ENCODE measurements at regions not wholly inside any gene's neighbourhood (a gene's known extent, or its start where the extent isn't known, plus 50 kb on each side); places are given as distances from the start of the nearest gene placed in this dataset.
"Not testable (repeated sequence)": the region's sequence is repeated elsewhere in the genome, so short reads cannot be mapped to it uniquely, and the experiment has no call there.

- not testable (repeated sequence) for DNase-seq (ENCODE audit: low read depth)
These were observed 59.0 kb upstream of the NUTM2F start for GRCh38 chr9:94387338-94388010.

GRCh38 chr9:94388011-94388406, 59.6 kb upstream of the NUTM2F start:
- H3K4me3 ChIP-seq (ENCODE audit: low read length); DNase-seq (ENCODE audit: low read depth): not testable (repeated sequence)

More at GRCh38 chr9:94387338-94388010, 59.0 kb upstream of the NUTM2F start:
- not testable (repeated sequence) for H3K4me3 ChIP-seq (ENCODE audit: low read length)

GRCh38 chr9:94390425-94391098, 62.1 kb upstream of the NUTM2F start:
- not testable (repeated sequence) for DNase-seq (ENCODE audit: low read depth); H3K4me3 ChIP-seq (ENCODE audit: low read length)

- not testable (repeated sequence) for H3K4me3 ChIP-seq (ENCODE audit: low read length); DNase-seq (ENCODE audit: low read depth)
These were observed 64.7 kb upstream of the NUTM2F start for GRCh38 chr9:94392971-94393624.

GRCh38 chr9:94397766-94398379, 69.4 kb upstream of the NUTM2F start:
- not testable (repeated sequence) for DNase-seq (ENCODE audit: low read depth); H3K4me3 ChIP-seq (ENCODE audit: low read length)

GRCh38 chr9:94400461-94400860, 72.0 kb upstream of the NUTM2F start:
- not testable (repeated sequence) for H3K4me3 ChIP-seq (ENCODE audit: low read length); DNase-seq (ENCODE audit: low read depth)

GRCh38 chr9:94402795-94403194, 74.4 kb upstream of the NUTM2F start:
- DNase-seq (ENCODE audit: low read depth); H3K4me3 ChIP-seq (ENCODE audit: low read length): not testable (repeated sequence)

GRCh38 chr9:94403571-94403970, 75.1 kb upstream of the NUTM2F start:
- not testable (repeated sequence) for H3K4me3 ChIP-seq (ENCODE audit: low read length); DNase-seq (ENCODE audit: low read depth)

- DNase-seq (ENCODE audit: low read depth); H3K4me3 ChIP-seq (ENCODE audit: low read length): not testable (repeated sequence)
These were observed 85.2 kb upstream of the NUTM2F start for GRCh38 chr9:94413665-94414064.

- H3K4me3 ChIP-seq (ENCODE audit: low read length); DNase-seq (ENCODE audit: low read depth): not testable (repeated sequence)
These were observed 86.7 kb upstream of the NUTM2F start for GRCh38 chr9:94415111-94415510.

- not testable (repeated sequence) for DNase-seq (ENCODE audit: low read depth); H3K4me3 ChIP-seq (ENCODE audit: low read length)
These were observed 91.7 kb upstream of the NUTM2F start for GRCh38 chr9:94420098-94420497.

GRCh38 chr9:94421951-94422350, 93.5 kb upstream of the NUTM2F start:
- not testable (repeated sequence) for DNase-seq (ENCODE audit: low read depth); H3K4me3 ChIP-seq (ENCODE audit: low read length)

- DNase-seq (ENCODE audit: low read depth); H3K4me3 ChIP-seq (ENCODE audit: low read length): not testable (repeated sequence)
These were observed 96.9 kb upstream of the NUTM2F start for GRCh38 chr9:94425312-94425711.

GRCh38 chr9:94437128-94437527, 108.7 kb upstream of the NUTM2F start:
- H3K4me3 ChIP-seq (ENCODE audit: low read length); DNase-seq (ENCODE audit: low read depth): not testable (repeated sequence)

- not testable (repeated sequence) for DNase-seq (ENCODE audit: low read depth); H3K4me3 ChIP-seq (ENCODE audit: low read length)
These were observed 109.9 kb upstream of the NUTM2F start for GRCh38 chr9:94438336-94438735.

GRCh38 chr9:94441146-94441545, 112.7 kb upstream of the NUTM2F start:
- DNase-seq (ENCODE audit: low read depth) = not testable (repeated sequence)

More at GRCh38 chr9:94441146-94441545, 112.7 kb upstream of the NUTM2F start:
- H3K4me3 ChIP-seq (ENCODE audit: low read length) = not testable (repeated sequence)

All from retinal pigment epithelial cell (primary cell).